ENCODE measurements at regions not wholly inside any gene's neighbourhood (a gene's known extent, or its start where the extent isn't known, plus 50 kb on each side); places are given as distances from the start of the nearest gene placed in this dataset.

DNA sequence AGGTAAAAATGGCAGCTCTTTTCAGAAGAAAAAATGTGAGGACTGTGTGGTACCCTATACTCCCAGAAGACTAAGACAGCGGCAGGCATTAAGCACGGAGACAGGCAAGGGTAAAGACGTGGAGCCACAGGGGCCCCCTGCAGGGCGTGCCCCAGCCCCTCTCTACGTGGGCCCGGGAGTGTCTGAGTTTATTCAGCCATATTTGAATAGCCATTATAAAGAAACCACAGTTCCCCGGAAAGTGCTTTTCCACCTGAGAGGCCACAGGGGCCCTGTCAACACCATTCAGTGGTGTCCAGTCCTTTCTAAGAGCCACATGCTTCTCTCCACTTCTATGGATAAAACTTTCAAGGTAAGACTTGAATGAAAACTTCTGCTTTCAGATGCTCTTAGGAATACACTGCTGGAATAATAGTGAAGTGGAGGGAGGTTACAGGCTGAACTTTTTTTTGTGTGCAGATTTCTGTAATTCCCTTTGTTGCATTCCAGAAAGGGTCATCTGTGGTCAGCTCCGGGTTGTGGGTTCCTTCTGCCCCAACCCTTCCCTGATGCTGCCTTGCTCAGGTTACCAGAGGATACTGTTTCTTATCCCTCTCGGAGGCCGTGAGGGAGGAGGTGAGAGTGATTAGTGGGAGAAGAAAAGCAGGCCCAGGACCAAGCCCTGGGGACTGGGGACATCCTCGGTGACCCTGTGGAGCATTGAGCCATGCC, 58.4 kb downstream of the SLC25A47 start:
- peaks cover 52% of the 10 kb centered on the region for H3K4me1 ChIP-seq
- TF ChIP-seq, protein P1, sequence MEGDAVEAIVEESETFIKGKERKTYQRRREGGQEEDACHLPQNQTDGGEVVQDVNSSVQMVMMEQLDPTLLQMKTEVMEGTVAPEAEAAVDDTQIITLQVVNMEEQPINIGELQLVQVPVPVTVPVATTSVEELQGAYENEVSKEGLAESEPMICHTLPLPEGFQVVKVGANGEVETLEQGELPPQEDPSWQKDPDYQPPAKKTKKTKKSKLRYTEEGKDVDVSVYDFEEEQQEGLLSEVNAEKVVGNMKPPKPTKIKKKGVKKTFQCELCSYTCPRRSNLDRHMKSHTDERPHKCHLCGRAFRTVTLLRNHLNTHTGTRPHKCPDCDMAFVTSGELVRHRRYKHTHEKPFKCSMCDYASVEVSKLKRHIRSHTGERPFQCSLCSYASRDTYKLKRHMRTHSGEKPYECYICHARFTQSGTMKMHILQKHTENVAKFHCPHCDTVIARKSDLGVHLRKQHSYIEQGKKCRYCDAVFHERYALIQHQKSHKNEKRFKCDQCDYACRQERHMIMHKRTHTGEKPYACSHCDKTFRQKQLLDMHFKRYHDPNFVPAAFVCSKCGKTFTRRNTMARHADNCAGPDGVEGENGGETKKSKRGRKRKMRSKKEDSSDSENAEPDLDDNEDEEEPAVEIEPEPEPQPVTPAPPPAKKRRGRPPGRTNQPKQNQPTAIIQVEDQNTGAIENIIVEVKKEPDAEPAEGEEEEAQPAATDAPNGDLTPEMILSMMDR (IDR thresholded peaks at IDR 0.05), result no peak
- peaks cover 11% of the 10 kb centered on the region for H3K36me3 ChIP-seq
- ATAC-seq, result no peak
- H3K9me3 ChIP-seq, result no peaks in the 10 kb centered on the region
- no peak overlapping the region for H3K4me3 ChIP-seq
- DNase-seq, result no peak
- intact Hi-C loops (cut with DNase I), result loop anchor here (10.0 kb wide), 1 partner anchor 263 kb away; no protein-coding TSS in a partner anchor
- H3K27ac ChIP-seq, result no peak overlapping the region
- H3K27me3 ChIP-seq (ENCODE audit: low read depth), result no peaks in the 10 kb centered on the region

DNA sequence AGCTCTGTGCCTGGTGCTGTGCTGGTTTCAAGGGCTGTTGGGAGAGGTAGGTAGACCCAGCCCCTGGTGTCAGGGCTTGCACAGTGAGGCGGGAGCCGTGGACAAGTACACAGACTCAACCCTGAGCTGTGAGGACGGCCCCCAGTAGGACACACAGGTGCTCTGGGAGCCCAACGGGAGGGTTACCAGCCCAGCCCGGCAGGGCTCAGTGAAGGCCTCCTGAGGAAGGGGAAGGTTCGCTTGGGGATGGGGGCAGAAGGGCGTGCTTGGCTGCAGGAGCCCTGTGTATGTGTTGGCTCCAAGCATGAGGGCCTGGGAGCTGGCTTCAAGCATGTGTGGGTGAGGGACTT, 58.9 kb downstream of the SLC25A47 start:
- Histone ChIP-seq H3K4me1 (peaks cover 46% of the 10 kb centered on the region), H3K27ac (no peak overlapping the region), H3K4me3 (no peak overlapping the region), H3K27me3 (ENCODE audit: low read depth) (no peaks in the 10 kb centered on the region), H3K9me3 (no peaks in the 10 kb centered on the region), H3K36me3 (peaks cover 11% of the 10 kb centered on the region)
- ATAC-seq, result no peak
- intact Hi-C loops (cut with DNase I), result loop anchor here (10.0 kb wide), 1 partner anchor 263 kb away; no protein-coding TSS in a partner anchor
- TF ChIP-seq, protein P1 (IDR thresholded peaks at IDR 0.05), result no peak
- no peak for DNase-seq

DNA sequence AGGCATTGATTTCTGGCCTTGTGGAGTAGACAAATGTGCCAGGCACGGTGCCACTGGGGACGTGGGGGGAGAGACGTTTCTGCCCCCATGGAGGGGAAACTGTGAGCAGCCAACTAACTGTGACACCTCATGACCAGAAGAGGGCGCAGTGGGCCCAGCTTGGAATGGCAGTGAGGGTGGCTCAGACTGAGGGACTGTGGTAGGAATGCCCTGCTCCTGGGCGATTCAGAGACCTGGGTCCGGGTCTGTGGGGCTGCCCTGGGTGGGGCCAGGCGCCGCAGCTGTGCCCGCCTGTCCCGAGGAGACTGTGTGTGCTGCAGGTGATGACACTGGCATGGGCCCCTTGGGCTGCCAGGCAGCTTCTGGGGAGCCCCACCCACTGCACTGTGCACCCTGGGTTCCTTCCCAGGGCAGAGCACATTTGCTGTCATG, 60.6 kb downstream of the SLC25A47 start:
- ATAC-seq (peak; percentile 87 to 88), DNase-seq (peak; percentile 77)
- Histone ChIP-seq H3K36me3 (peaks cover 11% of the 10 kb centered on the region), H3K4me1 (peaks cover 40% of the 10 kb centered on the region), H3K27me3 (ENCODE audit: low read depth) (no peaks in the 10 kb centered on the region), H3K27ac (no peak overlapping the region), H3K4me3 (no peak overlapping the region), H3K9me3 (no peaks in the 10 kb centered on the region)
- intact Hi-C loops (cut with DNase I), result loop anchor here (10.0 kb wide), 1 partner anchor 261 kb away; no protein-coding TSS in a partner anchor
- TF ChIP-seq, protein P1 (IDR thresholded peaks at IDR 0.05), result peak; percentile 89

DNA sequence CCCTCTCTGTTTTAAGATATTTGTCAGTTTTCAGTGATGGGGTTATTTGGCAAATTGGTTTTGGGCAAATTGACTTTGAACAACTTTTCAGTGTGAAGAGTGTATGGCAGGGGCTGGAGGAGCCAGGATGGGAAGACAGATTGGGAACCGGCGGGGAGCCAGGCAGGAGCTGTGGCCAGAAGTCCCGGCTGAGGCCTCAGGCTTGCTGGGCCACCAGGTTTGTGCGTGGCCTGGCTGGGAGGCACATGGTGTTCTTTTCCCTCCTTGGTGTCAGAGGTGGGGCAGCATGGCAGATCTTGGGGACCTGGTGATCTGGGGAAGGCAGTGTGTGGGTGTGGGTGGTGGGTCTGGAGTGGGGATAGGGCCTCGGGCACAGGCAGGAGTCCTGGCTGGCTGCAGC, 61.1 kb downstream of the SLC25A47 start:
- Histone ChIP-seq H3K36me3 (peaks cover 11% of the 10 kb centered on the region), H3K9me3 (no peaks in the 10 kb centered on the region), H3K27ac (no peak overlapping the region), H3K27me3 (ENCODE audit: low read depth) (no peaks in the 10 kb centered on the region), H3K4me3 (no peak overlapping the region), H3K4me1 (peaks cover 45% of the 10 kb centered on the region)
- DNase-seq (no peak), ATAC-seq (peak in 1 of 2 donors; percentile 13)
- intact Hi-C loops (cut with DNase I), result loop anchor here (10.0 kb wide), 1 partner anchor 261 kb away; no protein-coding TSS in a partner anchor
- TF ChIP-seq, protein P1 (IDR thresholded peaks at IDR 0.05), result no peak

DNA sequence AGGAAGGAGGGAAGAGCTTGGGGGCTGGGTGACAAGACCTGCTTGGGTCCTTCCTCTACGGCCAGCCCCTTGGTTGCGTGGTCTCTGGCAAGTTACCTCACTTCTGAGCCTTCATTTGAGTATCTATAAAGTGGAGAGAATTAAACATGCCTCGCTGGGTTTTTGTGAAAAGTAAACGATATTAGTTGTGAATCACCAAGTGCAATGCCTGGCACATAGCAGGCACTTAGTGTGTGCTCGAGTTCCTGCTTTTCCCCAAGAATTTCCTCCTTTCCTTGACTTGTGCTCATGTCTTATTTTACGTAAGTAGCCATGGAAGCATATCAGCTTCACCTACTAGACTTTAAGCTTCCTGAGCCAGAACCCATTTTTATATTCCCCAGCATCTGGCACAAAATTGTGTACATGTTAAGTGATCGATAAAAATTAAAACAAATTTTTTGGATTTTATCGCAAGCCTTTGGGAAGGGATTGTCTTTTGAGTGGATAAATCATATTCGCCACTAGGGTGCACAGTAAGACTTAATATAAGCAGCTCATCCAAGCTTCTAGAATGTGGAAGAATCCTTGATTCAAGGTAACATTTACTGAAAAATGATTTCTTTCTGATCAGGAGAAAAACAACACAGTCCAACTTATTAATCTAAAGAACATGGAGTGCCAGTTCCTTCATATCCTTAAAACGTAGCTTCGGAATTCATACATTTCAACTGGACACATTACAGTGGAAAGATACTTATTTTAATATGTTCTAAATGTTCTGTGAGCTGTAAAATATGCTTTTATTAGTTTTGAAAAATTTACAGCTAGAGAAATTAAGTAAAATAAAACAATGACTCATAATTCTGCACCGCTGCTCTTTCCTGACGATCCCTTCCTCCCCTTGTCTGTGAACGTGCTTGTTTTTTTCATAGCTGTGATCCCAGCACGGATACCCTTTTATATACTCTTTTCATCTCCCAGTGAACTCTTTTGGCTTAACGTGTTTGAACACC, 62.0 kb downstream of the SLC25A47 start:
- DNase-seq (no peak), ATAC-seq (peak in 1 of 2 donors; percentile 43)
- Histone ChIP-seq H3K4me3 (no peak overlapping the region), H3K36me3 (peaks cover 11% of the 10 kb centered on the region), H3K4me1 (peaks cover 52% of the 10 kb centered on the region), H3K9me3 (no peaks in the 10 kb centered on the region), H3K27ac (no peak overlapping the region), H3K27me3 (ENCODE audit: low read depth) (no peaks in the 10 kb centered on the region)
- TF ChIP-seq, protein P1 (IDR thresholded peaks at IDR 0.05), result peak; percentile 53
- intact Hi-C loops (cut with DNase I), result loop anchor here (10.0 kb wide), 1 partner anchor 260 kb away; no protein-coding TSS in a partner anchor

All from lower lobe of right lung (tissue), 2 donors.